AG10803 (cell line): ENCODE measurements at regions not wholly inside any gene's neighbourhood (a gene's known extent, or its start where the extent isn't known, plus 50 kb on each side); places are given as distances from the start of the nearest gene placed in this dataset.

Source experiments
- DNase-seq: peaks from one replicate; pipeline ENCODE4 v3.0.0; 2010; ENCODE audit warnings: low read depth
- H3K4me3 ChIP-seq: 2 replicates; pipeline ENCODE4 v1.5.1; 2011; ENCODE audit warnings: mild to moderate bottlenecking, low read length, control low read depth
- CTCF ChIP-seq: conservative IDR thresholded peaks from 2 replicates; pipeline ENCODE4 v1.5.1; 2011; ENCODE audit warnings: mild to moderate bottlenecking, low read length, control low read depth, inconsistent platforms

- no peak for TF ChIP-seq CTCF
- no peak for DNase-seq
Observed at GRCh38 chr22:22406445-22407027, 102.0 kb downstream of the ZNF280B start.

DNA sequence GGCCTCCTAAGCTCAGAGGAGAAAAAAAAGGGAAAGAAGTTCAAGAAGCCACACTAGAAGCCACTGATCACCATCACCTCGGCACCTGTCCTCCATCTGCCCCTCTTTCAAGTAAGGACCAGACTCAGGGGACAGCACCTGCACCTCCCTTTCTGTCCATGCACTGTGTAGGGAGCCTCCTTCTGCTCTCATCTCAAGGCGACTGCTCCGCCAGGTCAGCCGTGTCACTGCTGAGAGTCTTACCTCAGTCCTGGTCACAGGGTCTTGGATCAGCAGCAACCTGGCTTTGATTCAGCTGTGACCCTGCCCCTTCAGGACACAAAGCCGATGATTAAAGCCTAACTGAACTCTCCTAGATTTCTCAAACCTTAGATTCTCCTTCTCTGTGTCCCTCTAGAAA is 101.5 kb downstream of the ZNF280B start:
- no peak overlapping the region for H3K4me3 ChIP-seq
- no peak for TF ChIP-seq CTCF

More at GRCh38 chr22:22406445-22407027, 102.0 kb downstream of the ZNF280B start:
- no peak overlapping the region for H3K4me3 ChIP-seq

GRCh38 chr22:22408269-22408668 is 100.3 kb downstream of the ZNF280B start:
- DNase-seq, result no peak

More for the DNA sequence above, 101.5 kb downstream of the ZNF280B start:
- no peak for DNase-seq

DNA sequence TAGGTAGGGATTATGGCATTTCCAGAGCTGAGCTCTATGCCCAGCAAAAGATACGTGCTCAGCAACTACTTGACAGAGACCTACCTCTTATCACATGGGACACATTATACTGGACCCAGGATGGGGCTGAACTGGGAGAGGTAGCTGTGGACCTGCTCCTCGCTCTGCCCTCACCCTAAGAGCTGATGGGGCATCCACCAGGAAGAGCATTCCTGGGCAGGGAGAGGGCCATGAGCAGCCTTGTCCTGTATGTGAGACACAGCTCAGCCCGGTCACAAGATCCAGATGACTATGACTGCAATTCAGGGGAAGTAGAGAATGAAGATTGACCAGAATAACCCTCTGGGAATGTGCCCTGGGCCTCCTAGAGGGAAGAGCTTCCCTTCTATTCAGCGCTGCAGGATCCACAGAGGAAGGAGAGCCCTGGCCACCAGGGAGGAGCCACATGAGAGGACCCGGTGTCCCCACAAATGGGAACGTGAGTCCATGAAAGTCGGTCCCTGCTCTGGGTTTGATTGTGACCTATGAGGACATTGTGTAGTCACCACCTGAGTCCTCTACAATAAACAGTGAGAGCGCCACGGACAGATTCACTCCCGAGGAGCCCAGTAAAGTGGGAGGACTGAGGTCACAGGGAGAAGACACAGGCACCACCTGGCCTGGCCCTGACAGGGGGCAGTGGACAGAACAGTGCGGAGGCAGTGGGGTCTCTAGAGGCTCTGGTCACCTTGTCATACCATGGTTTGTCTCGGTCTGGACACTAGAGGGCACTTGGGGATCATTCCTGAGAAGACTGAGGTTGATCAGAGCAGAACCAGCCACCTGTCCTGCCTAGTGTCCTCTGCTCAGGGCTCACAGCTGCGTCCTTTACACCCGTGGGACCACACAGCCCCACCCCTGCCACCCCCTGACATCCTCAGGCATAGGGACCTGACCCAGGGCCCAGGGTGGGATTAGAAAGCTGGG is 99.5 kb downstream of the ZNF280B start:
- TF ChIP-seq CTCF, result peak; percentile 49
- DNase-seq, result peak; percentile 13
- H3K4me3 ChIP-seq, result no peak overlapping the region

More at GRCh38 chr22:22408269-22408668, 100.3 kb downstream of the ZNF280B start:
- no peak for TF ChIP-seq CTCF
- H3K4me3 ChIP-seq, result no peak overlapping the region

- peak; percentile 19 for DNase-seq
- H3K4me3 ChIP-seq, result no peak overlapping the region
- no peak for TF ChIP-seq CTCF
Observed at GRCh38 chr22:22410121-22410520, 98.4 kb downstream of the ZNF280B start.

DNA sequence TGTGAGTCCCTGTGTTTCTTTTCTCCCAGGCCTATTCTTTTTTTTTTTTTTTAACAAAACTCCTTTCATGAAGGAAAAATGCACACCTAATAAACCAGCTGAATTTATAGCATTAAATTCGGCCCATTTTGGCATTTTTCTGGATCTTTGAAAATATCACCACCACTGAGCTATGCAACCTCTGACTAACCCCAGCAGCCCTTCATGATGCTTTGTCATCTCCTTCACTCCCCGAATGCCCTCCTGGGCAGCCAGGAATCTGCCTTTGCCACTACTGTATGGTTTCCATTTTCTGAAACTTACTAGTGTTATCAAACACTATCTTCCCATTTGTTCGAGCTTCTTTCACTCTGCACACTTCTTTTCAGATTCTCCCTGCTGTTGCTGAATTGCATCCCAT is 97.9 kb downstream of the ZNF280B start:
- no peak overlapping the region for H3K4me3 ChIP-seq
- no peak for TF ChIP-seq CTCF
- no peak for DNase-seq
